CD4-positive, alpha-beta T cell treated with Interferon gamma for 1 hour (primary cell): ENCODE measurements at regions not wholly inside any gene's neighbourhood (a gene's known extent, or its start where the extent isn't known, plus 50 kb on each side); places are given as distances from the start of the nearest gene placed in this dataset.
"Not testable (repeated sequence)": the region's sequence is repeated elsewhere in the genome, so short reads cannot be mapped to it uniquely, and the experiment has no call there.

ENCODE experiments used
- DNase-seq: peaks from one replicate; pipeline ENCODE4 v3.0.0-alpha.2; 2020

DNA sequence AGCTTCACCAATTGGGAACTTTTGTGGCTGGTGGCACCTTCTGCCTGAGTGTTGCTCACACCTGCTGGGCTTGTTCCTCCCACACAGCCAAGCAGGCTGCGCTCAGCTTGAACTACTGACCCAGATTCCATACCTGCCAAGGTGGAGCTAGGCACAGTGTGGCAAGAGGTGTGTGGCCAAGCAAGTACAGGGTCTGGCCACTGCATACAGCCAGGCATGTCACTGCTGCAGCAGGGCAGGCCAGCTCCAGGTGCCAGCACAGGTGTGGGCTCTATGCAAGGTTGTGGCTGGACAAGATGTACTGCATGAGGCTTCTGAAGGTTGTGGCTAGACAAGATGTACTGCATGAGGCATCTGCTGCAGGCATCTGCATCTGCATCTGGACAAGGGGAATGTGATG, 1254.8 kb downstream of the AMY1C start:
- DNase-seq = no peak

DNA sequence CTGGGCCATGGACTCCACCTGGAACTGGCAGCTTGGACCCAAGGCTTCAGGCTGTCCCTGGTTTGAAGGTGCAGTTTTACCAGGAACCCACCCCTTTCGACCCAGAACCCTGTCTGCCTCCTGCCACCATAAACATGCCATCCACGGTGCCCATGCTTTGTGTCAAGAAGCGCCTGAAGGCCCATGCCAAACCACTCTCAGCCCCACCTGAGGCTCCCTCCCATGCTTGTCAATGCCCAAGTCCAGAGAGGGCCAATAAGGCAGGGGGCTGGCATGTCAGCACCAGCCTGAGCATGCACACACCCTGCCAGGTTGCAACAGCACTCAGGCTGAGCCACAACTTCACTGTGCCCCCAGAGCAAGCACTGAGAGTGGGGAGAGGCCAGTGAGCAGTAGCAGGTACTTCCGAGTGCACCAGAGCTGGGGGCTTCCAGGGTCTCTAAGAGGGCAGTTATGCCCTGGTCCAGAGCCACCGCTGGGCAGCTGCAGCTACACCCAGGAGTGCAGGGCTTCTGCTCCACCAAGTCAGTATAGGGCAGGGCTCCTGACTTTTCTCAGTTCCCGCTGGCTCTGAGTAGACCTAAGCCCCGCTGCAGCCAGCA, 1256.0 kb downstream of the AMY1C start:
- DNase-seq = no peak

GRCh38 chr1:105017587-105017986, 1267.9 kb downstream of the AMY1C start:
- DNase-seq = no peak

- no peak for DNase-seq
Measured at GRCh38 chr1:105023719-105024118, 1274.0 kb downstream of the AMY1C start.

DNA sequence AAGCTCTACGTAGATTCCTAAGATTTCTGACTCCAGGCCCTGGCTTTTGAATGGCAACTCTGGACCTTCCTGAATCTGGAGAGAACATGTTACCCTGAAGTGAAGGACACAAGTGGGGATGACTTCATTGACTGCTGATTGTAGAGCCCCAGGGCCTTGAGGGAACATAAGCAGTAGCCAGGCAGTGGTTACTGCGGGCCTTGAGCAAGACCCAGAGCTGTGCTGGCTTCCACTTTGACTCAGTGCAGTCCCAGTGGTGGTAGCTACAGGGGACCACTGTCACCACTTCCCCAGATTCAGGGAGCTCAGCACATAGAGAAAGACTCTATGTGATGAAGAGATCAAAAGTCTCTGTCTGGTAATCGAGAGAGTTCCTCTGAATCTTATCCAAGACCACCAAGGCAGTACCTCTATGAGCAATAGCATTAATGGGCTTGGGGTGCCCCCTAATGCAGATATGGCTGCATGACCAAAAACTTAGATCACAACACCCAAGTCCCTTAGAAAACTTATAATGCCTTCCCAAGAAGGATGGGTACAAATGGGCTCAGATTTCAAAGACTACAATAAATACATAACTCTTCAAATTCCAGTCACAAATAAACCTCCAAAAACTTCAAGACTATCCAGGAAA, 1278.3 kb downstream of the AMY1C start:
- DNase-seq = no peak

DNA sequence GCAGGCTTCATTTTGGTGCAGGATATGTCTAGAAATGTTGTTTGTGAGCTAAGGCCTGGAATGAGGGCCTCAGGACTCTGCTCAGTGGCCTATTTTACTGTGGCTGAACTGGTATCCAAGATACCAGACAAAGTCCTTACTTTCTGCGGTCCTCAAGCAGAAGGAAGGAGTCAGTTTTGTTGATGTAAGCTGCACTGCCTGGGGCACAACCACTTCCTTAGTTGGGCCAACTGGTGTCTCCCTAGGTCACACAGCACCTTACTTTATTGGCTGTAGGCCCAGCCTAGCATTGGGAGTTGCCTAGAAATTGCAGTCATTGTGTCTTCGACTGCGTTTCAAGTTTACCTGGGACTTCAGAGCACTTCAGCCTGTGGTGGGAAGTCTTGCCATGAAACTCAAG, 1322.7 kb downstream of the AMY1C start:
- DNase-seq = no peak

DNA sequence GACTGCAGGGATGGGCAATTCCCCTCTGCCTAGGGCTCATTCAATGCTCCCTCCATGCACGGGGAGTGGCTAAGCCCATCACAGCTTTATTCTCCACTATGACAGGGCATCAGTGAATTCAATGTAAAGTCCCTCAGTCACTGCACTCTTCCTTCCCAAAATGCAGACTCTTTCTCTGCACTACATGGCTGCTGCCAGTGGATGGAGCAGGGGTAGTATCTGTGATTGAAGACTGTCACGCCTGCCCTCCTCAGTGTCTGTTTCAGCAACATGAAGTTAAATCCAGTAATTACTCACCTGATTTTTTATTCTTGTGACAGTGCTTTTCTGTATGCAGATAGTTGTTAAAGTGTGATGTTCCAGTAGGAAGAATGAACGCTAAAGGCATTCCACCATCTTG, 1323.2 kb downstream of the AMY1C start:
- no peak for DNase-seq

DNA sequence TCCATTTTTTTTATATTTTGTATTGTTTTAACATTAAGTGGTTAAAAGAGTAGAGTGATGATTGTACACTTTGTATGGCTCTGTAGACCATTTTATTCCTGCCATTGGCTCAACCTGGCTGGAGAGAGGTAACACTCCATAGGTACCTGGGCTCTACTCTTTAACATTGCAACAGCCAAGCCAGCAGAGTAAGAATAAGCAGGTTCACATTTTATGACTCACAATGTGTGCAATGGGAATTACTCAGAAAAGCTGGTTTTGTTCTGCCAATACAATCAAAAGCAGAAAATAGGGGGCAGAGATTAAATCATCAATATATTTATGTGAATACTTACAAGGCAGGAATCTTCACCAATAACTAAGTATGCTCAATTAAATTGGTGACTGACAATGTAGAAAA, 1324.0 kb downstream of the AMY1C start:
- DNase-seq = no peak

- DNase-seq = no peak
Measured at GRCh38 chr1:105083611-105084010, 1333.9 kb downstream of the AMY1C start.

- DNase-seq = no peak
Measured at GRCh38 chr1:105087506-105087905, 1337.8 kb downstream of the AMY1C start.

DNA sequence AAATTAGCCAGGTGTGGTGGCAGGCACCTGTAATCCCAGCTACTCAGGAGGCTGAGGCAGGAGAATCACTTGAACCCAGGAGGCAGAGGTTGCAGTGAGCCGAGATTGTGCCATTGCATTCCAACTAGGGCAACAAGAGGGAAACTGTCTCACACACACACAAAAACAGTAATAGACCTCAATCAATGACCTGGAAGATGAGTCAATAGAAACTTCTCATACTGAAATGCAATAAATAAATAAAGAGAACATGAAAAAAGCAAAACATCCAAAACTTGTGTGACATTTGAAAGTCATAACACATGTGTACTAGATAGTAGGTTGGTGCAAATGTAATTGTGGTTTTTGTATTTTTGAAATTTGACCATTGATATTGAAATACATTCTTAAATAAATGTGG, 1338.5 kb downstream of the AMY1C start:
- DNase-seq = no peak

DNA sequence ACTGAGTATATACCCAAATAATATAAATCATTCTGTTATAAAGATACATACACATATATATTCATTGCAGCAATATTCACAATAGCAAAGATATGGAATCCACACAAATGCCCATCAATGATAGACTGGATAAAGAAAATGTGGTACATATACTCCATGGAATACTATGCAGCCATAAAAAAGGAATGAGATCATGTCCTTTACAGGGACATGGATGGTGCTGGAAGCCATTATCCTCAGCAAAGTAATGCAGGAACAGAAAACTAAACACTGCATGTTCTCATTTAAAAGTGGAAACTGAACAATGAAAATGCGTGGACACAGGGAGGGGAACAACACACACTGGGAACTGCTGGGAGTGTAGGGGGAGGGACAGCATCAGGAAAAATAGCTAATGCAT, 1344.2 kb downstream of the AMY1C start:
- not testable (repeated sequence) for DNase-seq

- DNase-seq = no peak
Measured at GRCh38 chr1:105100102-105100501, 1350.4 kb downstream of the AMY1C start.

DNA sequence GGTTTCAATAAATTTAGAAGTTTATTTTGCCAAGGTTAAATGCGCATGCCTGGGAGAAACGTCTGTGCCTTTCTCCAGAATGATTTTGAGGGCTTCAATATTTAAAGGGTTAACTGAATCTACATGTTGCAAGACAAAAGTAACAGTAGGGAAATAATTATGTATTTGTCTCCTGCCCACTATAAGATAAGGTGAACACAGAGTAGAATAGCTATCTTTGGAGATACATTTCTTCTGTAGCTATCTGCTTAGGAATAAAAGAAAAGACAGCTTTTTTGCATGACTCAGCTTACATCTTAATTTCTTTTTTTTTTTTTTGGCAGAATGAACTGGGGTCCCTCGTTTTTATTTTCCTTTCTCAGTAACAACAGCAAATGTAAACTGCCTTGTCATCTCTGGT, 1351.6 kb downstream of the AMY1C start:
- no peak for DNase-seq

DNA sequence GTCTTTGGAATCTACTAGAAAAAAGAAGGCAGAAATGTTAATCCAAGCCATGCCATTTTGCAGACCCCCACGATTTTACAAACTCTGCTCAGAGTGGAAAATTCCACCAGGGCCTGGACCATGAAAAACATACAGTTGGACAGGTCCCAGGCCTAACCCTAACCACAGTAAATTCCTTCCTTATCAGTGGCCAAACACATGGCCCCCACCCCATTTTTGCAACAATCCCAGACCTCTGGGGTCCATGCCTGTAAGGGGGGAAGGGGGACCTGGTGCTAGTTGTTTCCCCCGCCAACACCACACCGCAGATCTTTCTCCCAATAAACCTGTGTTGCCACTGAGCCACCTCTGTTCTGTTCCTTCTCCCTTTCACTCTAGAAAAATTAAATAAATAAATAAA, 1352.7 kb downstream of the AMY1C start:
- no peak for DNase-seq

- DNase-seq = no peak
Measured at GRCh38 chr1:105122041-105122440, 1372.3 kb downstream of the AMY1C start.

DNA sequence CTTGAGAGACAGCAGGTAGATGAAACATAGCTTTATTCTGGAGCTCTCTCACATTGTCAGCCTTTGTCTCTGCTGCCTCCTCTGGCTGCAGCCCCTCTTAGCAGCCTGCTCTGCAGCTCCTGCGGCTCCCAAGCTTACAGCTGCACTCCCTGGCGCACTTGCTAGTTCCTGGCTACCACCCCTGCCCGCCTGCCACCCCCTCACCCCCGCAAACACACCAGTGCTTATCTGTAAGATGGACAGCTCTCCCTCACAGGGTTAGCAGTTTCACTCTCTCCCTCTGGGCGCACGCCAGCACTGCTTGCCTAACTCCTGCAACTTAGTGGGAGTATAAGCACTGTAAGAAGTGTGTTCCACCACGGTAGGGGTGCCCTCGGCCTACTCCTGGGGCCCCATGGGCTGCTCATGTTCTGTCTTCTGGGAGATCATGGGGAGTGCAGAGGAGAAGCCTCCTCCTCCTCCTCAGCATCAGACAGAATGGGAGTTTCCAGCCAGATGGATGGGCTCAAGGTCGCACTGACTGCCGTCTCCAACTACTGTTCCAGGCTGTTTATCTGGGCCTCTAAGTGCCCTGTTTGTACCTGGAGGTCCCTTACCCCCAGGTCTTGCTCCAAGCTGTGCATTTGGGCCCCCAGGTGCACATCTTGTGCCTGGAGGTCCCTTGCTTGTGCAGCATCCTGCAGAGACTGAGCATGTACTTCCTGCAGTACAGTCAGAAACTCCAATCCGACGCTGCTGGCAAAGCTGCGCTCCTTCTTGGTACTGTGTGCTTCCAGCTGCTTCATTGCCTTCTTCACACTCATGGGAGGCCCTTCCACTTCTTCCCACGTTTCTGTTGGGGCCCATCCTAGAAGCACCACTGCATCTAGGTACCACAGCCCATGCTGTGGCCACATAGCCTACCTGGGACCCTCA, 1388.1 kb downstream of the AMY1C start:
- DNase-seq = no peak

- no peak for DNase-seq
Measured at GRCh38 chr1:105138458-105138893, 1388.8 kb downstream of the AMY1C start.

DNA sequence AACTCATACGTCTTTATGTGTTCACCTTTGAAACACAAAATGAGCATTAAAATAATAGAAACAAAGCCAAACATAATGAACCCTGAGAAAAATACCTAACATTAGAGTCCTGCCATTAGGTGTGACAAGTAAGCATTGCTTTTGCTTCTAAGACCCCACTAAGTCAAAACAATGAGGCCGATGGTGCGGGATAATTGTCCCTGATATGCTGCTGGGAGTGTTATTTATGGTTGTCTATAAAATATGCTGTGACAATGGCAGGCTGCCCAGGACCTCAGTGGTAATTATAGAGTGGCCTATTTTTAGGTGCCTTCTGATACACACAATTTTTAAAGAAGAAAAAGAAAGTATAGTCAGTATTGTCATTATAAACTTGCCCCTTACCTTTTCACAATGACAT, 1423.1 kb downstream of the AMY1C start:
- no peak for DNase-seq

DNA sequence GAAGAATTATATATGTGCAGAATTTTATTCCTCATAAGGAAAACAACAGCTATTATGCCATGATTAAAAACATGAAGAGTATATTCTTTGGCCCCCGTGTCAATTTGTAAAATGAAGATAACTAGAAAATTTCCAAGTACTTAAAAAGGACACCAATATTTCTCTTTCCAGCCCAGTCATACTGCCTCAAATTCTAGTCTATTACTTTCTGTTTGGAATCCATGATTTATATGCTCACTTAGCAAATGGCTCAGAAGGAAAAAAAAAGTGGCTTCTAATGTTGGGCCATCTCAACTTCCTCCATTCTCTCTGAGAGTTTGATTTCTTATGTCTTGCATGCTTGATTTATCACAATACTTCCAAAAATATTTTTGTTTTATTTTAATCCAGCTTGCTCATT, 1431.1 kb downstream of the AMY1C start:
- no peak for DNase-seq

GRCh38 chr1:105204836-105205371, 1455.2 kb downstream of the AMY1C start:
- no peak for DNase-seq

GRCh38 chr1:105208581-105208980, 1458.9 kb downstream of the AMY1C start:
- DNase-seq = no peak

- no peak for DNase-seq
Measured at GRCh38 chr1:105210747-105211146, 1461.0 kb downstream of the AMY1C start.

GRCh38 chr1:105231378-105231777, 1481.7 kb downstream of the AMY1C start:
- no peak for DNase-seq
